ENCODE measurements at regions not wholly inside any gene's neighbourhood (a gene's known extent, or its start where the extent isn't known, plus 50 kb on each side); places are given as distances from the start of the nearest gene placed in this dataset.
"Not testable (repeated sequence)": the region's sequence is repeated elsewhere in the genome, so short reads cannot be mapped to it uniquely, and the experiment has no call there.

DNA sequence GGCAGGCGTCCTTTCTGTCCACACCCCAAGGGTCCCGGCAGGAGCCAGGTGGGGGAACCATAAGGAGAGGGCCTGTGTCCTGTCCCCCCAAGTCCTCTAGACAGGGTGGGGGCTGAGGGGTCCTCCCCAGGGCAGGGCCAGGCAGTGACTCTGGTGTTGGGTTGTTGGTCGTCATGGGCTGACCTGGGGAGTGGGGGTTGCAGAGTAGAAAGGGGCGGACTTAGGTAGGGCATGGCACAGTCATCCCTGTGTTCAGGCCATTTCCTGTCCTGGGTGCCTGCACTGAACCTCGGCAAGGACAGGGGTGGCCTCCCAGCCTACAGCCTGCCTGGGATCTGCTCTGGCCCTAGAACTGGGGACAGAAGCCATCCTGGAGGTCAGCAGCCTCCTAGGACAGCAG, 356.2 kb downstream of the TMEM121 start:
- no peaks in the 10 kb centered on the region for H3K36me3 ChIP-seq (ENCODE audit: control insufficient read depth in 1 of 2, insufficient read depth in 2 of 2, low read length in 2 of 2)
- H3K27ac ChIP-seq (ENCODE audit: low read length) = no peak overlapping the region
- no peak overlapping the region for H3K4me3 ChIP-seq (ENCODE audit: low read depth in 1 of 2, low read length in 2 of 2)
- H3K4me1 ChIP-seq (ENCODE audit: control insufficient read depth in 1 of 2, insufficient read depth in 2 of 2, low read length in 2 of 2) = no peaks in the 10 kb centered on the region
- H3K27me3 ChIP-seq (ENCODE audit: low read depth, low read length) = no peaks in the 10 kb centered on the region
- no peaks in the 10 kb centered on the region for H3K9me3 ChIP-seq (ENCODE audit: control insufficient read depth in 1 of 2, low read length in 2 of 2)

DNA sequence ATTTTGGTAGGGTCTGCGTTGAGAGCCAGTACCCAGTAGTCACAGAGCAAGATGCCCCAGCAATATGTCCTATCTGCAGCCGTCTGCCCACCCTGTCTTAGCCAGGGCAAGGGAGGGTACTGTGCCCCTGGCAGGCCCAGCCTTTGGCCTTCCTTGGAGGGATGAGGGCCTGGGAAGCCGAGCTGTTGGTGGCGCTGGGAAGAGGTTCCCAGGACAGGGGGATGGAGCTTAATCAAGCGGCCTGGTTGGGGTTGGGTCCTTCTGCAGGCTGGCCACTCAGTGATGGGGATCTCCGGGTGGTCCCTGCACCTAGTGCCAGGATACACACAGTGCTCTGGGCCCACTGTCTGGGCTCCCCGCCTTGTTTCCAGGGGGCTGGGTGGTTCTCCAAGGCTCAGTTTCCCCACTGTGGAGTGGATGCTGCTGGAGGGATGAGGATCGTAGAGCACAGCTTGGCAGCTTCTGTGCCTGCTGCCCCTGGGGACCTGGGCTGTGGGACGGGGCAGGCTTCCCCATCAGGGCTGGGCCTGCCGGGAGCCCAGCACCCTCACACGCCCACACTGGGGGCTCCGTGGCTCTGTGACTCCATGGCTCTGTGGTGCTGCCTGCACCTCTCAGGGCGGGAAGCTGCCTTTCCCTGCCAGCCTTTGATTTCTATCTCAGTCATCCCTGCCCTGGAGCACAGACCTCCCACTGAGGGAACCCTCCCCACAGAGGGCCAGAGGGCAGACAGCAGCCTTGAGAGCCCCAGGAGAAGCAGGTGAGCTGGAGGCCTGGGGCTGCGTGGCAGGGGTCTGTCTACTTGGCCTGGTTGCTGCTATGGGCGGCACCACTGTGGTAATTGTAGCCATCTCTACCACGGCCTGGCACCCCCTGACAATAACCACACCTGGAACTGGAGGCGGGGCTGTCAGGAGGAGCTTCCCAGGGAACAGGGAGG, 357.0 kb downstream of the TMEM121 start:
- Histone ChIP-seq H3K27me3 (ENCODE audit: low read depth, low read length) (no peaks in the 10 kb centered on the region), H3K4me3 (ENCODE audit: low read depth in 1 of 2, low read length in 2 of 2) (no peak overlapping the region), H3K4me1 (ENCODE audit: control insufficient read depth in 1 of 2, insufficient read depth in 2 of 2, low read length in 2 of 2) (no peaks in the 10 kb centered on the region), H3K36me3 (ENCODE audit: control insufficient read depth in 1 of 2, insufficient read depth in 2 of 2, low read length in 2 of 2) (no peaks in the 10 kb centered on the region), H3K9me3 (ENCODE audit: control insufficient read depth in 1 of 2, low read length in 2 of 2) (no peaks in the 10 kb centered on the region), H3K27ac (ENCODE audit: low read length) (no peak overlapping the region)

DNA sequence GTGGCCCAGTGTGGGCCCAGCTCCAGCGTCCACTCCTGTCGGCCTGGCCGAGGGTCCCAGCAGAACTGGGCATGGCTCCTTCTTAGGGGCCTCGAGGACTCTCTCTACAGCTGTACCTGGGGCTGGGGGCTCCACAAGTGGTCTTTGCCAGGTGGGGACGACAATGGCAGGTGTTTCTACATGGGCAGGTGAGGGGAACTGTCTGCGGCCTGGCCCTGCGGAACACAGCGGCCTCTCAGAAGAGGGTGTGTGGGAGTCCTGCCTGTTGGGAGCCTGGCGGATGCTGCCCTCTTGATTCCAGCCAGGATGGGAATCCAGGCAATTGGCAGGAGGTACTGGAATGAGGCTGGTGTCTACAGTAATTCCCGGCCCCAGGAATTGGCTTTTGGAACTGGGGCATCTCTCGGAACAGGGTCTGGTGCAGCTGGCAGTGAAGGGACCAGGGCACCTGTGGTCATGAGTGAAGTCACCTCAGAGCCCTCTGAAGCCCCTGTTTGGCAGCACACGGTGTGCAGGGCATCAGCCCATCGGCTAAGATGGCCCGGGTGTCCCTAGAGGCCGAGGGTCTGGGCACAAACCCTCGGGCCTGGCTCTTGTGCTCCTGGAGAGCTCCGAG, 357.9 kb downstream of the TMEM121 start:
- H3K4me1 ChIP-seq (ENCODE audit: control insufficient read depth in 1 of 2, insufficient read depth in 2 of 2, low read length in 2 of 2); H3K36me3 ChIP-seq (ENCODE audit: control insufficient read depth in 1 of 2, insufficient read depth in 2 of 2, low read length in 2 of 2); H3K27ac ChIP-seq (ENCODE audit: low read length); H3K27me3 ChIP-seq (ENCODE audit: low read depth, low read length); H3K4me3 ChIP-seq (ENCODE audit: low read depth in 1 of 2, low read length in 2 of 2); H3K9me3 ChIP-seq (ENCODE audit: control insufficient read depth in 1 of 2, low read length in 2 of 2): not testable (repeated sequence)

DNA sequence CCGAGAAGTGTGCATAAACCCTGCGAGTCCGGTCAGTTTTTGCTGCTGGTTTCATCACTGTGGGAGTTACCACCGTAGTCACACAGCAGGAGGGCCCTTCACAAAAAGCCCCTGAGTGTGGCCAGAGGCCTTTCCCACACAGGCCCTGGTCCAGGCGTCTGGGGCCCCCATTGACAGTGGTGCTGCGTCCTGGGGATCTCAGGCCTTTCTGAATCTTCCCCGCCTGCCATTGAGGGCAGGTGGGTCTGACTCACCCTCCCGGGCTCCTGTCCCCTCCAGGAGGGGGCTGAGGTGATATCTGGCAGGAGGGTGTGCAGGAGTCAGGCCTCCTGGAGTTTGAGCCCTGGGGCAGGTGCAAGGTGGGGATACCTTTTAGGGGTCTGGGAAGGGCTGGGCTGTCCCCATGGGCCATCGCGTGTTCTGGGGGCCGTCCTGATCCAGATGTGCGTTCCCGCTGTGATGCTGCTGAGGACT, 358.5 kb downstream of the TMEM121 start:
- Histone ChIP-seq H3K27me3 (ENCODE audit: low read depth, low read length) (no peaks in the 10 kb centered on the region), H3K27ac (ENCODE audit: low read length) (no peak overlapping the region), H3K4me1 (ENCODE audit: control insufficient read depth in 1 of 2, insufficient read depth in 2 of 2, low read length in 2 of 2) (no peaks in the 10 kb centered on the region), H3K4me3 (ENCODE audit: low read depth in 1 of 2, low read length in 2 of 2) (no peak overlapping the region), H3K9me3 (ENCODE audit: control insufficient read depth in 1 of 2, low read length in 2 of 2) (no peaks in the 10 kb centered on the region), H3K36me3 (ENCODE audit: control insufficient read depth in 1 of 2, insufficient read depth in 2 of 2, low read length in 2 of 2) (no peaks in the 10 kb centered on the region)

DNA sequence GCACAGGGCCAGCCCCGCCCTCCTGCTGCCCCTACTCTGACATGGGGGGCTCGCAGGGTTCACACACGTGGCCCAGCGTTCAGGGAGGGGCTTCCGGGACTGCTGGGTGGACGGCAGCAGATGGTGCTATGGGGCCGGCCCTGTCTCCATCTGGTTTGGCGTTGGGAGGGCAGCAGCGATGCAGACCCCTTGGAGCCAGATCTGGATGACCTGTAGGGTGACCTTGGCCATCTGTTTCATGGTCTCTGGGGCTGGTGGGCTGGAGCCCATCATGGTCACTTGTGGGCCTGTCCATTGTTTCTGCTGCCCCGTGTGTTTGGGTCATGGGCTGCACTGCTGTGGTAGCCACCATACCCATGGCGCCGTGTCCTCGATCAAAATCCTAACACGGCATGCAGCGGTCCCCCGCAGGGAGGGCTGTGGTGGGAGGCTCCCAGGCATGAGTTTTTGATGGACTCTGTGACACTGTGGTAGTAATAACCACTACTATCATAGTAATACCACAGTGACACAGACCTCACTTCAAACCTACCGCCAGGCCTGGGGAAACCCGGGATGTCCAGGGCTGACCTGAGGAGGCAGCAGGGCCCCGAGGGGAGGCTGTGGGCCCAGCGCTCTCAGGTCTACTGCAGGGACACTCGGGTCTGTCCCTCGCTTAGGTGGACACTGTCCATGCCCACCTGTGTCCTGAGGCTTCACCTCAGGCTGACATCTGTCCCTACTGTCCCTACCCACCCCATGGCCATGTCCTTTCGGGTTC, 359.4 kb downstream of the TMEM121 start:
- H3K27me3 ChIP-seq (ENCODE audit: low read depth, low read length) = no peaks in the 10 kb centered on the region
- no peaks in the 10 kb centered on the region for H3K36me3 ChIP-seq (ENCODE audit: control insufficient read depth in 1 of 2, insufficient read depth in 2 of 2, low read length in 2 of 2)
- no peak overlapping the region for H3K27ac ChIP-seq (ENCODE audit: low read length)
- H3K9me3 ChIP-seq (ENCODE audit: control insufficient read depth in 1 of 2, low read length in 2 of 2) = no peaks in the 10 kb centered on the region
- no peak overlapping the region for H3K4me3 ChIP-seq (ENCODE audit: low read depth in 1 of 2, low read length in 2 of 2)
- no peaks in the 10 kb centered on the region for H3K4me1 ChIP-seq (ENCODE audit: control insufficient read depth in 1 of 2, insufficient read depth in 2 of 2, low read length in 2 of 2)

DNA sequence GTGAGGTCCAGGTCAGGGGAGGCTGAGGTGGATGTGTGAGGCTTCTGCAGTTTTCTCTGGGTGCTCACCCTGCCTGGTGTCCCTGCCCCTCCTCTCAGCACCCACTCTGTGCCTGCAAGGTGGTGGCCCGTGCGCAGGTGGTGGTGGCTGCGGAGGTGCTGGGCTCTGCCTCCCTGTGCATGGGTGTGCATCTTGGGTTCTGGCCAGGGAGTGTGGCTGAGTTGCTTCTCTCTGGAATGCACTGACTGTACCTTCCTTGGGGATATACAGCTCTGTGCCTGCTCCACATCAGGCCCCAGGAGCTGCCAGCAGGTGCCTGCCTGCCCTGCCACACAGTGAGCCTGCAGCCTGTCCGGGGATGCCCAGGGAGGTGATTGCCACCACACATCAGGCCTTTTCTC, 360.4 kb downstream of the TMEM121 start:
- H3K4me3 ChIP-seq (ENCODE audit: low read depth in 1 of 2, low read length in 2 of 2); H3K27ac ChIP-seq (ENCODE audit: low read length); H3K9me3 ChIP-seq (ENCODE audit: control insufficient read depth in 1 of 2, low read length in 2 of 2); H3K4me1 ChIP-seq (ENCODE audit: control insufficient read depth in 1 of 2, insufficient read depth in 2 of 2, low read length in 2 of 2); H3K27me3 ChIP-seq (ENCODE audit: low read depth, low read length); H3K36me3 ChIP-seq (ENCODE audit: control insufficient read depth in 1 of 2, insufficient read depth in 2 of 2, low read length in 2 of 2): not testable (repeated sequence)

DNA sequence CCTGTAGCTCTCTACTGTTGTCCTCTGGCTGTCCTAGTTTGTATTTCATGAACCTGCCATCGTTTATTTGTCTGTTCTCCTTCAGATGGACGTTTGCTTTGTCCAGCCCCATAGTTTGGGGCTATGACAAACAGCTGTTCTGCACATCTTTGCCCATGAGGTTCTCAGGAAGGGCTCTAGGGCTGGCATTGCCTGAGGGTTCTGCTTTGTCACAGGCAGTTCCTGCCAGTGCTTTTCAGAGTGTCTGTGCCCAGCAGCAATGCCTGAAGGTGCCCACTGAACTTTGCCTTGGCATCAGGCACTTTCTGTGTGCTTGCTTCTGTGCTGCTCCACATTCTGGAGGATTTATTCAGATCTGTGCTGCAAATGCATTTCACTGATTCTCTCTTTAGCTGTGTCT, 361.3 kb downstream of the TMEM121 start:
- H3K4me1 ChIP-seq (ENCODE audit: control insufficient read depth in 1 of 2, insufficient read depth in 2 of 2, low read length in 2 of 2) = no peaks in the 10 kb centered on the region
- no peaks in the 10 kb centered on the region for H3K9me3 ChIP-seq (ENCODE audit: control insufficient read depth in 1 of 2, low read length in 2 of 2)
- H3K36me3 ChIP-seq (ENCODE audit: control insufficient read depth in 1 of 2, insufficient read depth in 2 of 2, low read length in 2 of 2) = no peaks in the 10 kb centered on the region
- no peak overlapping the region for H3K27ac ChIP-seq (ENCODE audit: low read length)
- H3K27me3 ChIP-seq (ENCODE audit: low read depth, low read length) = no peaks in the 10 kb centered on the region
- no peak overlapping the region for H3K4me3 ChIP-seq (ENCODE audit: low read depth in 1 of 2, low read length in 2 of 2)

DNA sequence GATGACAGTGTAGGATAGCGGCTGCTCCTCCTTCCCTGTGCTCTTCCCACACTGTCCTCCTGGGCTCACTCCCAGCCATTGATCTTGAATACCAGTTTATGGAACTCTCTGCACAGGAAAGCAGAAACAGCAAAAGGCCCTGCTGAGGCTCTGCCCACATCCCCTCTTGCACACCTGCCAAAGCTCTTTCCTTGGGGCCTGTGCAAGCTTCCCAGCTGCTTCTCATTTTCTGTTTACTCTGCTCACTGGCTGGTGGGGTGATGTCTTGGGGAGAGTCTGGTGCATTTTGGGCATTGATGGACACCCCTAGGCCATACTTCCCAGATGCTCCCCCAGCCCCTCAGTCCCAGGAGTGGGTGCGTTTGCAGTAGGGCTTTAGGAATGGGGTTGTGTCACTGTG, 361.8 kb downstream of the TMEM121 start:
- Histone ChIP-seq H3K36me3 (ENCODE audit: control insufficient read depth in 1 of 2, insufficient read depth in 2 of 2, low read length in 2 of 2) (no peaks in the 10 kb centered on the region), H3K27me3 (ENCODE audit: low read depth, low read length) (no peaks in the 10 kb centered on the region), H3K9me3 (ENCODE audit: control insufficient read depth in 1 of 2, low read length in 2 of 2) (no peaks in the 10 kb centered on the region), H3K4me1 (ENCODE audit: control insufficient read depth in 1 of 2, insufficient read depth in 2 of 2, low read length in 2 of 2) (no peaks in the 10 kb centered on the region), H3K27ac (ENCODE audit: low read length) (no peak overlapping the region), H3K4me3 (ENCODE audit: low read depth in 1 of 2, low read length in 2 of 2) (no peak overlapping the region)

DNA sequence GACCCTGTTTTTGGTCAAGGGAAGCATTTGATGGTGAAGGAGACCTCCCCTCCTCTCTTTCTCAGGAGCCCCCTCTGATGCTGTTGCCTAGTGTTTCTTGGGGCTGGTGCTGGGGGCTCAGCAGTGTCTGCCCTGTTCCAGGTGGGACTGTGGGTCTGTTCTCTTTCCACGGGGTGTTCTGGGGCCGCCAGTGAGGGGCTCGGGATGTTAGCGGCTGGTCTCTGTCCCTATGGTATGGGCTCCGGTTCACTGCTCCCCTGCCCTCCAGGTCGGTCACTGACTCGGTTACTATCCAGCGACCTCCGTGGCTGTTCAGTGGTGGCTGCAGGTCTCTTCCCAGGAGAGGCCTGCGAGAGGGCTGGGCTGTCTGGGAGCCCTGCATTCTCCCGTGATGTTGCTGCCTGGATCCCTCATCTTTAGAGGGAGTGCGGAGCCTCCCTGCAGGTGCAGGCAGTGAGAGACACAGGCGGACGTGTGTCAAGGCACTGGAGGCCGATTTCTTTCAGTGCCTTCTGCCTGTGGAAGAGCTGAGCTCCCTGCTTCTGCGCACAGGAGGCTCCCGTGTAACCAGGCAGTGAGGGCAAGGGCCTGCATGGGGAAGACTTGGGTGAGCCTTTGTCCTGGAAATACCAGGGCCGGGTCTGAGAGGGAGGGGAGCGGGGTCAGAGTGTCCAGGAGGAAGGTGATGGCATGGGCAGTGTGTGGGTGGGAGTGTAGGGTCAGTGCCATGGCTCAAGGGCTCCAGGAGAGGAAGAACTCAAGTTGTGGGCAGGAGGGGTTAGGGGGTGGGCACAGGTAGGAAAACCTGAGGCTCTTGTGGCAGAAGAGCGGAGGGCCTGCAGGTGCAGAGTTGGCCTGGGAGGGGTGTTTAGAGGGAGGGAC, 362.6 kb downstream of the TMEM121 start:
- H3K9me3 ChIP-seq (ENCODE audit: control insufficient read depth in 1 of 2, low read length in 2 of 2) = no peaks in the 10 kb centered on the region
- no peak overlapping the region for H3K27ac ChIP-seq (ENCODE audit: low read length)
- H3K27me3 ChIP-seq (ENCODE audit: low read depth, low read length) = no peaks in the 10 kb centered on the region
- no peaks in the 10 kb centered on the region for H3K36me3 ChIP-seq (ENCODE audit: control insufficient read depth in 1 of 2, insufficient read depth in 2 of 2, low read length in 2 of 2)
- no peak overlapping the region for H3K4me3 ChIP-seq (ENCODE audit: low read depth in 1 of 2, low read length in 2 of 2)
- no peaks in the 10 kb centered on the region for H3K4me1 ChIP-seq (ENCODE audit: control insufficient read depth in 1 of 2, insufficient read depth in 2 of 2, low read length in 2 of 2)

DNA sequence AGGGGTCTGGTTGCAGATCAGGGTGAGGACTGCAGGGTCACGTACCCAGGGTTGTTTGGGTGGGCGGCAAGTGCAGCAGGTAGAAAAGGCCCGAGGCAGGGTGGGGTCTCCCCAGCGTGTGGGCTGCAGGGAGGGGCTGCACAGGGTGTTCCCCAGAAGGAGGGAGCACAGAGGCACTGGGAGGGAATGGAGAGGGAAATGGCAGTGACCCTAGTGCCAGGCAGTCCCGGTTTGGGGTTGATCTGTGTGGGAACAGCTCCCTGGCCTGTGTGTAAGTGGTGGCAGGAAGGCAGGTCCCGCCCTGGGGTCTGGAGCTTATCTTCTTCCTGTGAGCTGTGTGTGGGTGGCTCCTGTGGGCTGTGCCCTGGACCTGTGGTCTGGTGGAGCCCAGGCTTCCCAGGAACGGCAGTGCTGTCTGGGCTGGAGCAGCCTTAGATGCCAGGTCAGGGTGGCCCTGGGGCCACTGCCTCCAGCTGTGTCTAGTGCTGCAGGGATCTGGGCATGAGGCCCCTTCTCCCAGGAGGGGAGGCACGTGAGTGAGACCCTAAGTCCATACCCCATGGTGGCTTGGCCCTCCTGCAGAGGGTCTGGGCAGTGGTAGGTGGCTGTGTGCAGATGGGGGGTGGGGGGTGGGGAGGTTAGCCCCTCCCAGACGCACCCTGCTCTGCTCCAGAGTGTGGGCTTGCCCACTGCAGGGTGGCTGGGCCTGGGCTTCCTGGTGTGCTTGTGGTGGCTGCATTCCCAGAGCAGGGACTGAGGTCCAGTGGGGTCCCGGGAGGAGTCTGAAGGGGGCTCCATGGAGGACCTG, 363.5 kb downstream of the TMEM121 start:
- Histone ChIP-seq H3K27ac (ENCODE audit: low read length) (no peak overlapping the region), H3K27me3 (ENCODE audit: low read depth, low read length) (no peaks in the 10 kb centered on the region), H3K4me1 (ENCODE audit: control insufficient read depth in 1 of 2, insufficient read depth in 2 of 2, low read length in 2 of 2) (no peaks in the 10 kb centered on the region), H3K4me3 (ENCODE audit: low read depth in 1 of 2, low read length in 2 of 2) (no peak overlapping the region), H3K36me3 (ENCODE audit: control insufficient read depth in 1 of 2, insufficient read depth in 2 of 2, low read length in 2 of 2) (no peaks in the 10 kb centered on the region), H3K9me3 (ENCODE audit: control insufficient read depth in 1 of 2, low read length in 2 of 2) (no peaks in the 10 kb centered on the region)

Measured in muscle layer of duodenum (tissue), 2 donors.